Activated CD4-positive, alpha-beta T cell treated with anti-CD3 and anti-CD28 coated beads, Interleukin-2, amount 50 U/mL, for 48 hours (primary cell): ENCODE measurements at regions not wholly inside any gene's neighbourhood (a gene's known extent, or its start where the extent isn't known, plus 50 kb on each side); places are given as distances from the start of the nearest gene placed in this dataset.

Source experiments
- DNase-seq, 2 experiments: peaks; one replicate each; pipeline ENCODE4 v3.0.0-alpha.2; 2020

- DNase-seq: no peak
Observed at GRCh38 chr5:26669523-26669922, 368.9 kb downstream of the CDH9 start.

GRCh38 chr5:26669031-26669430, 369.4 kb downstream of the CDH9 start:
- no peak for DNase-seq

GRCh38 chr5:26666371-26666770, 372.0 kb downstream of the CDH9 start:
- no peak for DNase-seq

GRCh38 chr5:26663500-26663899, 374.9 kb downstream of the CDH9 start:
- DNase-seq: no peak

DNA sequence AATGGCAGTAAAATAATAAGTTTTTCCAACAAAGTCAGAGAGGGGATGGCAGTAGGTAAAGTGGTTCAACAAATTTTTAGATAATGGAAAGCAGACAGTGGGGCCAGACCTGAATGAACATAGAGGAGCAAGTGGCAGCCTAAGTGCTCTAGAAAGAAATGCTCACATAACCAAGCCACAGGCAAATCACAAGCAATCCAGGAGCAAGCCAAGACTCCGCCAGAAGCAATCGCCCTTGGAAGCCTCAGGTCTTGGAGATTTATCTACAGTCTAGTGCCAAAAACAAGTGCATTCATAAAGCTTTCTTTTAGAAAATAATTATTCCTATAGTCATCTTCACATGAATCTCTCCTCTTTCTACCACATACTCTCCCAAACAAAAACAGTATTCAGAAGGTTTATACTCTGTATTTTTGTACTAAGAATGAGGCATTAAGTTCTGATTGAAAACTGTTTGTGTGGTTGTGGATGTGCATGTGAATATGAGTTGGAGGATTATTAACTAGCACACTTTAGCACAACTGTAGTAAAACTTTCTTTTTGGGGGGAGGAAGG, 375.5 kb downstream of the CDH9 start:
- no peak for DNase-seq

- DNase-seq: no peak
Observed at GRCh38 chr5:26660116-26660515, 378.3 kb downstream of the CDH9 start.

GRCh38 chr5:26649000-26649399, 389.4 kb downstream of the CDH9 start:
- DNase-seq: no peak

DNA sequence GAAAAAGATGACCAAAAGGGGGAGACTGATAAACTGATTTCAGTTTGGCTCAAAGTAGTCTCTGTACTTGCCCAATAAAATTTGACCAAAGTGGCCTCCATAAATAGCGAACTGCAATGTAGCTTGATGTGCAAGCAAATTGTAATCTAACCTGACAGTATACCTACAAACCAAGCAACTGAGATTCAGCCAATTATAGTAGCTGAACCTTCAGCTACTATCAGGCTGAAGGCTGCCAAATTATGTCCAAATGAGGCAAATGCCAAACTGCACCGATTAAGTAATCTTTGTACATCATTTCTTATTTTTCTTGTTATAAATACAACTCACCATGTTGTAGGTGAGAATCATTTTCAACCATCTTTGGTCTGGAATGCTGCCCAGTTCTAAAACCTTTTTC, 390.6 kb downstream of the CDH9 start:
- DNase-seq: no peak

DNA sequence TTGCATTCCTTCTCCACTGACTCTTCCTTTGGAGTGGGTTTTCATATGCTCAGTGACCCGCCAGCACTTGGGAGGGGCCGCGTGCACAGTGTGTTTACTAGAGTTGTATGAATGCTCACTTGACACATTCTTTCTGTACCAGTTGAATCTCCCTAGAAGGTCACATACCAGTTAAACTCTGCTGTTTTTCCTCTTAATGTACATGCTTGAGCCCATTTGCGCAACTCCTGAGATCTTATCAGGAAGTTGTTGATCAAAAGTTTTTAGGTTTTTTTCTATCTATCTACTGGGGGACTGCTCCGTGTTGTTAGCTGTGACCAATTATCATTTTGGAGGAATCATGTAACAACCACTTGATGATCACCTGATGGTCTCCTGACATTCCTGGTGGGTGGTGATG, 392.7 kb downstream of the CDH9 start:
- DNase-seq: no peak

DNA sequence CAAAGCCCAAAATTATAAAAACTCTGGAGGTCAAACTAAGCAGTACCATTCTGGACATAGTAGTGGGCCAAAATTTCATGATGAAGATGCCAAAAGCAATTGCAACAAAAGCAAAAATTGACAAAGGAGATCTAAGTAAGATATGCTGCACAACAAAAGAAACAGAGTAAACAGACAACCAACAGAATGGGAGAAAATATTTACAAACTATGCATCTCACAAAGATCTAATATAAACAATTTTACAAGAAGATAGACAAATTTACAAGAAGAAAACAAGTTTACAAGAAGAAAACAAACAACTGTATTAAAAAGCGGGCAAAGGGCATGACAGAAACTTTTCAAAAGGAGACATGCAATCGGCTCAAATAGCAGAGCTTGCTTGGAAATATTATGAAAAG, 396.9 kb downstream of the CDH9 start:
- no peak for DNase-seq

DNA sequence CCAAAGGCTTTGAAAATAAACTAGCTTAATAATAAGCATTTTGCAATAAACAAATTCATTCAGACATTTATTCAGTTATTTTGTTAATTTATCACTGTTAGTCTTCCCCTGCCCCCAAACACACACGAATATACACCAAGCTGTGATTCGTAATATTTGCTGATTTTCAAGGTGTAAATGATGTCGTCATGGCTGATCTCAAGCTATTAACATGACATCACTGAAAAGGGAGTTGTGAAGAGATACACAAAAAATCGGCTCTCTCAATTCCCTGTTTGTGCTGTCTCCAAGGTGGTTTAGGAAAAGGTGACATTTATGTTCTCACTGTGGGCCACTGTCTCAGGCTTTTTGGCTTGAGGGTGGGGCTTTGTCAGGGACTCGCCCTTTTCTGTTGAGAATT, 413.3 kb downstream of the CDH9 start:
- no peak for DNase-seq

- no peak for DNase-seq
Observed at GRCh38 chr5:26622947-26623346, 415.4 kb downstream of the CDH9 start.

DNA sequence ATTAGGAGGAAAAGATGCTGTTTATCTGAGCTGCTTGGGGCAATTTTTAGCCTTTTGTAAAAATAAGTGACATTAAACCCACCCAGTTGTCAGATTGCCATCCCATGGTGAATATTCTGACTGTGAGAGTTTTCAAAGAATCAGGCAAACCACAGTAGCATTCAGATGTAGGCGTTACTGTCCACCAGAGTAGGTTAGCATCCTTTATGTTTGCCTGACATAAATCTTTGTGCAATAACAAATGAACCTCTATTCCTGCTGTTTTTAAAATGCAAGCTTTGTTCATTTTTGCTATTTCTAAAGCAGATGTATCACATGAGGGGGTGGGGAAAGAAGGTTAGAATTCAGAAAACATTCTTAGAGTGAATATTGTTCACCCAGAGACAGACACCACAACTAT, 427.8 kb downstream of the CDH9 start:
- DNase-seq: no peak

DNA sequence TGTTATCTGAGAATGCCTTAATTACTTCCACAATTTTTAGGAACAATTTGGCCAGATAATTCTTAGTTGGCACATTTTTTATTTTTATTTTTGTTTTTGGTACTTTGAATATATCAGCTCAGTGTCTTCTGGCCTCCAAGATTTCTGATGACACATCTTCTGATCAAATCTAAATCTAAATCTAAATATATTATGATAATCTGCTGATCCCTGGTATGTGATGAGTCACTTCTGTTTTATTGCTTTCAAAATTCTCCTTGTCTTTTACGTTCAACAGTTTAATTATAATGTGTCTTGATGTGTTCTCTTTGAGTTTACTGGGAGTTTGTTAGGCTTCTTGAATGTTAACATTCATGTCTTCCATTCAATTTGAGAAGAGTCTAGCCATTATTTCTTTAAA, 436.8 kb downstream of the CDH9 start:
- no peak for DNase-seq

GRCh38 chr5:26582350-26583045, 455.9 kb downstream of the CDH9 start:
- DNase-seq: no peak

- DNase-seq: no peak
Observed at GRCh38 chr5:26579712-26580111, 458.7 kb downstream of the CDH9 start.

GRCh38 chr5:26578002-26578401, 460.4 kb downstream of the CDH9 start:
- DNase-seq: no peak

- no peak for DNase-seq
Observed at GRCh38 chr5:26572480-26572879, 465.9 kb downstream of the CDH9 start.

DNA sequence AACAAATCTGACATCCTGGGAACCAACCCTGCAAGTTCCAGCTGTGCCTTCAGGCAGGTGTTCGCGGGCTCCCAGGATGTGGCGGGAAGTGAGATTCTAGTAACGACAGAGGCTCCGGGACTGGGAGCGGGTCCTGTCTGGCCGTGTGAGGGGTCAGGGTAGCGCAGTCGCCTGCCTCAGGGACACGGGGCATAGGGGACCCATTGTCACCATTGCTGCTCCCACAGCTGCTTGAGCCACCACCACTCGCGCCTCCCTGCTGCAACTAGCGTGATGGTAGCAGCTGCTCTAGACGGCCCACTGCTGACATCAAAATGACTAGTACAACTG, 468.5 kb downstream of the CDH9 start:
- no peak for DNase-seq

DNA sequence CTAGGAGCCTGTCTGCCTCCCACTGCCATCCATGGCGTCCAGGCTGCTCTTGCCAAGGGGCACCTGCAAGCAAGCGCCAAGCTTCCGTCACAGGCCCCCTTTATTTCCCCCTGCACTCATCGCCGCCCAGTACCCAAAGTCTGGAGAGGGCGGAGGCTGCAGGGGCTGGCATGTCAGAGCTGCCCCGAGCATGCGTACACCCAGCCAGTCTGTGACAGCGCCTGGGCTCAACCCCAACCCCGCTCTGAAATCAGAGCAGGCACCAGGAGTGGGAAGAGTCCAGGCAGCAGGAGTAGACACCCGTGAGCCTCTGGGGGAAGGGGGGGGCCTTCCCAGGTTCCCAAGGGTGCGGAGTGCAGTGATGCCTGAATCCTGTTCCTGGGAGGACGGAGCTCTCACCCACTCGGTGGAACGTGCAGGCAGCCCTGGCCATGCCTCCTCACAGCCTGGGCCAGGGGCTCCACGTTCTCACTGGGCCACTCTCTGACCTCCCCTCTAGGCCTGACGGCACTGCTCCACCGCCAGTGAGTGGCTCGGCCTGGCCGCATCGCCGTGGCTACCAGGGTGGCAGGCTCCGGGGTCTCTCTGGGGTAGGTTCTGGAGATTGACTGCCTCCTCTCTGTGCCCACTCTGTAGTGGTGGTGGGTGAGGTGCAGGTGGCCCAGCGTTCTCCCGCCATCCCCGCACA, 469.0 kb downstream of the CDH9 start:
- DNase-seq: no peak

DNA sequence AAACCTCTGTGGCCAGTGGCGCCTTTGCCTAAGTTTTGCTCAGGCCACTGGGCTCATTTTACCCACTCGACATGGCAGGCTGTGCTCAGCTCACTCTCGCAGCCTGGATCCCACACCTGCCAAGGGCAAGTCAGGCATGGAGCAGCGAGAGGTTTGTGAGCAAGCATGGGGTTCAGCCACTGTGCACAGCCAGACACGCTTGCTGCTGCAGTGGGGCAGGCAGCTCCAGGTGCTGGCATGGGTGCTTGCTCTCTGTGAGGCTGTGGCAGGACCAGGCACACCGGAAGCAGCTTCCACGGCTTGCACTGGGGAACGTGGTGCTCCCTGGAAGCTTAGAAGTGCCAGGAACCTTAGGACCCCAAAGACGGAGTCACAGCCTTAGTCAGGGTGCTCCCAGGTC, 470.1 kb downstream of the CDH9 start:
- DNase-seq: no peak

GRCh38 chr5:26563979-26564378, 474.4 kb downstream of the CDH9 start:
- DNase-seq: no peak

DNA sequence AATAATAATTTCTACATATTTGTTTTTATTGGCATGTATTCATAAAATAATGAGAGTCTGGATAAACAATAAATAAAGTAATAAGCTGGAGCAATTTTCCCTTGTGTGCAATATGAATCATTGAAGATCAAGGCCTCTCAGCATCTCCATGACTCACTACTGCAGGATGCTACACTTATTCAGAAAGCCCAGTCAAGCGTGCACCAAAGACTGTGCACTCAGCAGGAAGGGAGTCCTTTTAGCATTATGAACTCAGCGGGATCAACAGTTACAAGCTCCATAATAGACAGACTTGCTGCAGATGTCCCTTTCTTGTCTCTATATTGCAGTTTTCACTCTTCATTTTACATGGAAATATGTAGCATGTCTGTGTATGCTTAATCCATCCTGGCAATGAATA, 485.3 kb downstream of the CDH9 start:
- DNase-seq: no peak

DNA sequence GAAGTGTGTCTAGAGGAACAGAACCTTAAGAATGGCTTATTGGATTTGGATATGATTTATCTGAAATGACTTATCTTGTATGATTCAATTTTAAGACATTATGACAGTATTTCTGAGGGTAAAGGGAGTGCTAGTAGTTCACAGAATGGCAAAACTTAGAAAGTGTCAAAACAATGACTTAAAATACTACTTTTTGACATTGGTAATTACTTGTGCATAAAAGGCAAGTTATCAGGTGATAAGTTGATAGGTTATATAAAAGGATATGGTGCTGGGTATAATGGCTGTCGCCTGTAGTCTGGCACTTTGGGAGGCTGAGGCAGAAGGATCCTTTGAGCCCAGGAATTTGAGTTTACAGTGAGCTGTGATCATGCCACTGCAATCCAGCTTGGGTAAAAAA, 494.4 kb downstream of the CDH9 start:
- DNase-seq: no peak

- DNase-seq: no peak
Observed at GRCh38 chr5:26538226-26538625, 500.2 kb downstream of the CDH9 start.
